GM21737 (cell line): ENCODE measurements at regions not wholly inside any gene's neighbourhood (a gene's known extent, or its start where the extent isn't known, plus 50 kb on each side); places are given as distances from the start of the nearest gene placed in this dataset.

Source experiments
- ATAC-seq: cut with Tn5 transposase; IDR thresholded peaks from one replicate; pipeline ENCODE4 v1.9.1; 2021; ENCODE audit warnings: mild to moderate bottlenecking, moderate library complexity; ENCODE audit not compliant: unreplicated experiment

- no peak for ATAC-seq
Measured at GRCh38 chr4:160872491-160872890, 1291.3 kb downstream of the FSTL5 start.

GRCh38 chr4:160877087-160877790 lies 1286.6 kb downstream of the FSTL5 start:
- no peak for ATAC-seq

- ATAC-seq, result no peak
Measured at GRCh38 chr4:160880180-160880579, 1283.6 kb downstream of the FSTL5 start.

- no peak for ATAC-seq
Measured at GRCh38 chr4:160887668-160888067, 1276.1 kb downstream of the FSTL5 start.

- no peak for ATAC-seq
Measured at GRCh38 chr4:160894128-160894527, 1269.7 kb downstream of the FSTL5 start.

- ATAC-seq, result no peak
Measured at GRCh38 chr4:160894809-160895208, 1269.0 kb downstream of the FSTL5 start.

GRCh38 chr4:160927311-160927710 lies 1236.5 kb downstream of the FSTL5 start:
- no peak for ATAC-seq

GRCh38 chr4:160928482-160928881 lies 1235.3 kb downstream of the FSTL5 start:
- ATAC-seq, result no peak

GRCh38 chr4:160947653-160948052 lies 1216.1 kb downstream of the FSTL5 start:
- no peak for ATAC-seq

- no peak for ATAC-seq
Measured at GRCh38 chr4:160956875-160957274, 1206.9 kb downstream of the FSTL5 start.

- ATAC-seq, result no peak
Measured at GRCh38 chr4:160969925-160970324, 1193.9 kb downstream of the FSTL5 start.

- no peak for ATAC-seq
Measured at GRCh38 chr4:160980091-160980490, 1183.7 kb downstream of the FSTL5 start.

GRCh38 chr4:160981083-160981482 lies 1182.7 kb downstream of the FSTL5 start:
- no peak for ATAC-seq

- no peak for ATAC-seq
Measured at GRCh38 chr4:160983035-160983434, 1180.8 kb downstream of the FSTL5 start.

- no peak for ATAC-seq
Measured at GRCh38 chr4:161002386-161002785, 1161.4 kb downstream of the FSTL5 start.

GRCh38 chr4:161003418-161004057 lies 1160.3 kb downstream of the FSTL5 start:
- no peak for ATAC-seq

GRCh38 chr4:161005746-161006145 lies 1158.1 kb downstream of the FSTL5 start:
- ATAC-seq, result no peak

- no peak for ATAC-seq
Measured at GRCh38 chr4:161008527-161008926, 1155.3 kb downstream of the FSTL5 start.

GRCh38 chr4:161010227-161010626 lies 1153.6 kb downstream of the FSTL5 start:
- no peak for ATAC-seq
